Panc1 (cell line): ENCODE measurements at regions not wholly inside any gene's neighbourhood (a gene's known extent, or its start where the extent isn't known, plus 50 kb on each side); places are given as distances from the start of the nearest gene placed in this dataset.

Experiments used
- ATAC-seq: fragments of 200-7000 bp; cut with Tn5 transposase; 2 replicates; pipeline ENCODE4 v1.9.1; 2020; ENCODE audit warnings: mild to moderate bottlenecking, moderate library complexity
- BruUV-seq: library from RNA; stranded (reverse); fragments of 400-500 nt; replicated peaks from 2 replicates; lab custom pipeline; 2021; lab: Mats Ljungman, UMichigan
- CTCF ChIA-PET: fragments of 300-600 bp; sonication (Branson Sonifier 250); formaldehyde crosslinking; loops from one replicate; lab custom pipeline; 2022; ENCODE audit warnings: antibody characterized with exemption; lab: Charles Lee
- POLR2A ChIA-PET: fragments of 300-600 bp; sonication (Branson Sonifier 250); formaldehyde crosslinking; loops from one replicate; lab custom pipeline; 2022; ENCODE audit warnings: antibody characterized with exemption; lab: Charles Lee
- DNase-seq: peaks from one replicate; pipeline ENCODE4 v3.0.0-alpha.2; 2010; ENCODE audit warnings: low read depth, low spot score
- H3K27ac ChIP-seq: 2 replicates; pipeline ENCODE4 v1.5.1; 2011; ENCODE audit warnings: mild to moderate bottlenecking, low read length, inconsistent platforms
- H3K27me3 ChIP-seq: fragments of 200-500 bp; sonication (Bioruptor generic); 2 replicates; pipeline ENCODE4 v1.6.0; 2014; ENCODE audit warnings: low read length, inconsistent platforms; ENCODE audit not compliant: control insufficient read depth, insufficient read depth
- H3K36me3 ChIP-seq: fragments of 200-500 bp; sonication (Bioruptor generic); 2 replicates; pipeline ENCODE4 v1.5.1; 2014; ENCODE audit warnings: inconsistent platforms, mild to moderate bottlenecking, low read length, moderate library complexity; ENCODE audit not compliant: control insufficient read depth, insufficient read depth
- H3K4me1 ChIP-seq: 2 replicates; pipeline ENCODE4 v1.5.1; 2011; ENCODE audit warnings: inconsistent platforms, mild to moderate bottlenecking, low read length, moderate library complexity; ENCODE audit not compliant: control insufficient read depth, insufficient read depth
- H3K4me3 ChIP-seq, 2 experiments: 2 replicates each; pipeline ENCODE4 v1.5.1; 2011 to 2012; ENCODE audit warnings: low read depth in 2 of 2, low read length in 2 of 2, mild to moderate bottlenecking in 2 of 2, inconsistent platforms in 1 of 2, moderate library complexity in 1 of 2
- H3K9me3 ChIP-seq: fragments of 200-500 bp; sonication (Bioruptor generic); 2 replicates; pipeline ENCODE4 v1.5.1; 2014; ENCODE audit warnings: low read depth, mild to moderate bottlenecking, inconsistent platforms, low read length, moderate library complexity; ENCODE audit not compliant: control insufficient read depth, insufficient read depth
- CTCF ChIP-seq: fragments of 450-650 bp; IDR thresholded peaks from 2 replicates; pipeline ENCODE4 v1.5.1; 2017; ENCODE audit warnings: mild to moderate bottlenecking
- POLR2AphosphoS5 ChIP-seq: IDR thresholded peaks from 2 replicates; pipeline ENCODE4 v1.6.1; 2012; ENCODE audit warnings: mild to moderate bottlenecking, low read depth, low read length, moderate library complexity
- REST ChIP-seq, 2 experiments: IDR thresholded peaks; 2 replicates each; pipeline ENCODE4 v1.6.1; 2011 to 2012; ENCODE audit warnings: low read depth in 2 of 2, control low read depth in 1 of 2, low read length in 1 of 2, mild to moderate bottlenecking in 1 of 2, moderate library complexity in 1 of 2; ENCODE audit not compliant: insufficient read depth in 1 of 2
- SIN3A ChIP-seq: IDR thresholded peaks from 2 replicates; pipeline ENCODE4 v1.6.1; 2012; ENCODE audit warnings: low read depth, mild to moderate bottlenecking, low read length, moderate library complexity, borderline replicate concordance; ENCODE audit not compliant: insufficient read depth
- TCF7L2 ChIP-seq: IDR thresholded peaks from 2 replicates; pipeline ENCODE4 v1.6.1; 2011; ENCODE audit warnings: mild to moderate bottlenecking, low read depth, low read length, inconsistent platforms
- in situ Hi-C: cut with HindIII; loops from 2 replicates; pipeline ENCODE4 v1.10.0; 2016; ENCODE audit warnings: low sequenced_read_pairs, low pct_unique_long_range_greater_than_20kb
- intact Hi-C: fragments of 100-400 bp; cut with micrococcal nuclease; formaldehyde crosslinking; loops from one replicate; pipeline ENCODE4 v1.10.0; 2022; ENCODE audit not compliant: unreplicated experiment

GRCh38 chr5:112528928-112529327, 109.9 kb upstream of the EPB41L4A start:
- H3K27me3 ChIP-seq, result no peaks in the 10 kb centered on the region; the same call in 1 of the 2 replicates
- no peaks in the 10 kb centered on the region for H3K36me3 ChIP-seq
- BruUV-seq, result no TSS peak
- CTCF ChIA-PET, result interaction anchor here (0.6 to 0.7 kb wide), 3 partner anchors 191 to 1427 kb away, joined by 3 to 7 read pairs (median 3); no protein-coding TSS in a partner anchor
- in situ Hi-C loops, result no loop called here
- H3K4me1 ChIP-seq, result no peaks in the 10 kb centered on the region
- H3K4me3 ChIP-seq, result no peak overlapping the region
- intact Hi-C loops, result no loop called here
- TF ChIP-seq POLR2AphosphoS5 (no peak), SIN3A (no peak), TCF7L2 (no peak), REST (IDR thresholded peaks at IDR 0.05; ENCODE audit: insufficient read depth in 1 of 2, low read depth in 2 of 2, low read length in 1 of 2) (no peak), CTCF (no peak)
- no peak overlapping the region for H3K27ac ChIP-seq
- H3K9me3 ChIP-seq, result no peaks in the 10 kb centered on the region
- DNase-seq, result no peak
- POLR2A ChIA-PET, result no interaction called here
- no peak for ATAC-seq

- POLR2A ChIA-PET, result no interaction called here
- intact Hi-C loops (no loop called here), in situ Hi-C loops (no loop called here)
- ATAC-seq, result peak; percentile 45; the same call in 1 of the 2 replicates
- no peak overlapping the region for H3K27ac ChIP-seq
- H3K9me3 ChIP-seq, result no peaks in the 10 kb centered on the region
- H3K4me1 ChIP-seq, result no peaks in the 10 kb centered on the region
- H3K36me3 ChIP-seq, result no peaks in the 10 kb centered on the region
- no TSS peak for BruUV-seq
- DNase-seq, result peak; percentile 7
- no peaks in the 10 kb centered on the region; the same call in 1 of the 2 replicates for H3K27me3 ChIP-seq
- TF ChIP-seq TCF7L2 (no peak), CTCF (peak; percentile 58)
- H3K4me3 ChIP-seq, result no peak overlapping the region
- CTCF ChIA-PET, result interaction anchor here (0.6 to 0.7 kb wide), 2 partner anchors 192 to 1427 kb away, joined by 3 to 7 read pairs; no protein-coding TSS in a partner anchor
Observed at GRCh38 chr5:112529525-112529924, 110.4 kb upstream of the EPB41L4A start.
